ENCODE measurements at regions not wholly inside any gene's neighbourhood (a gene's known extent, or its start where the extent isn't known, plus 50 kb on each side); places are given as distances from the start of the nearest gene placed in this dataset.

- no peaks in the 10 kb centered on the region for H3K36me3 ChIP-seq (ENCODE audit: insufficient read depth, low read length)
Measured at GRCh38 chr18:75815767-75816166, 388.3 kb upstream of the SMIM21 start.

DNA sequence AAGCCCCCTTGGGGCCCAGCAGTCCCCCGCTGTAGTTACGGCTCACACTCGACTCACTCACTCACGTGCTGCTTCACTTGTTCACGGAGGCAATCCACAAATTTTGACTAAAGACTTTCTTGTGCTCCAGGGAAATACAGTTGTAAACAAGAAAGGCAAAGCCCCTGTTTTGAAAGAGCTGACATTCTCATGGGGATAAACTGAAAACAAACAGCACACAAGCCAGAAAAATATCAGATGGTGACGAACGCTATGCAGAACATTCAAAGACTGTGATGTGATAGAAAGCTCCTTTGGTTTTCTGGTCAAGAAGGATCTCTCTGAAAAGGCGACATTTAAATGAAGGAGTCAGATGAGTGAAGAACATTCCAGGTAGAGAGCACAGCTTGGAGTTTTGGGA lies 385.3 kb upstream of the SMIM21 start:
- Histone ChIP-seq H3K4me3 (ENCODE audit: low read depth in 1 of 2, low read length in 2 of 2) (no peak overlapping the region), H3K4me1 (ENCODE audit: insufficient read depth, low read length) (peaks cover 35% of the 10 kb centered on the region), H3K27me3 (ENCODE audit: control insufficient read depth in 1 of 2, insufficient read depth in 2 of 2, low read length in 2 of 2) (no peaks in the 10 kb centered on the region), H3K36me3 (ENCODE audit: insufficient read depth, low read length) (no peaks in the 10 kb centered on the region), H3K27ac (ENCODE audit: low read depth, low read length) (no peak overlapping the region), H3K9ac (ENCODE audit: low read length) (no peak overlapping the region), H3K9me3 (ENCODE audit: low read length) (no peaks in the 10 kb centered on the region)

More at GRCh38 chr18:75815767-75816166, 388.3 kb upstream of the SMIM21 start:
- Histone ChIP-seq H3K4me3 (ENCODE audit: low read depth in 1 of 2, low read length in 2 of 2) (no peak overlapping the region), H3K27ac (ENCODE audit: low read depth, low read length) (no peak overlapping the region), H3K27me3 (ENCODE audit: control insufficient read depth in 1 of 2, insufficient read depth in 2 of 2, low read length in 2 of 2) (no peaks in the 10 kb centered on the region), H3K9me3 (ENCODE audit: low read length) (no peaks in the 10 kb centered on the region), H3K4me1 (ENCODE audit: insufficient read depth, low read length) (peaks cover 43% of the 10 kb centered on the region), H3K9ac (ENCODE audit: low read length) (no peak overlapping the region)

DNA sequence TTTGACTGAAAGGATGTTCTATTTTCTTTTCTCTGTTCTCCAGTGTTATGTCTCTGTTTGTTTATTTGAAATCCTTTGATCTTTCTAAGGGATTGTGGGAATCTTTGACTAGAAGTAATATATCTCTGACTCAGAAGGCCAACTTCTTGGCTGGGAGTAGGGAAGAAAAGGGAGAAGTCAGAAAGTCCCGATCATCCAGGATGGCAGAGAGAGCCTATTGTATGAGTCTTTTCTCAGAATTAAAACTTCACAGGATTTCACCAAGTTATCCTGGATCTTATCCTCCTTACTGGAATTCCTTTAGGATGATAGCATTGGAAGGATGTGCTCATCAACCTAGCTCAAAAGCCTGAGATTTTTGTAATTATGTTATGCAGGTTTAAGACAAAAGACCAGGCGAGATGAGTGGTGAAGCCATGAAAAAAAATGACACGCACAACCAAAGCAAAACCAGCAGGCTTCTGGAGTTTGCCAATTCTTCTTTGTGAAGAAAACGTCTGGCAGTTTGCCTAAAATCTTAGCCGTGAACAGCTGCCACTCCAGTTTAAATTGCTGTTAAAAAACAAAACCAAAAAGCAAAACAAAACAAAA lies 383.6 kb upstream of the SMIM21 start:
- Histone ChIP-seq H3K36me3 (ENCODE audit: insufficient read depth, low read length) (no peaks in the 10 kb centered on the region), H3K9ac (ENCODE audit: low read length) (no peak overlapping the region), H3K4me3 (ENCODE audit: low read depth in 1 of 2, low read length in 2 of 2) (peak overlapping the region in 1 of 2 donors; percentile 46), H3K27ac (ENCODE audit: low read depth, low read length) (peak overlapping the region; percentile 45), H3K4me1 (ENCODE audit: insufficient read depth, low read length) (peaks cover 32% of the 10 kb centered on the region), H3K27me3 (ENCODE audit: control insufficient read depth in 1 of 2, insufficient read depth in 2 of 2, low read length in 2 of 2) (no peaks in the 10 kb centered on the region), H3K9me3 (ENCODE audit: low read length) (no peaks in the 10 kb centered on the region)

DNA sequence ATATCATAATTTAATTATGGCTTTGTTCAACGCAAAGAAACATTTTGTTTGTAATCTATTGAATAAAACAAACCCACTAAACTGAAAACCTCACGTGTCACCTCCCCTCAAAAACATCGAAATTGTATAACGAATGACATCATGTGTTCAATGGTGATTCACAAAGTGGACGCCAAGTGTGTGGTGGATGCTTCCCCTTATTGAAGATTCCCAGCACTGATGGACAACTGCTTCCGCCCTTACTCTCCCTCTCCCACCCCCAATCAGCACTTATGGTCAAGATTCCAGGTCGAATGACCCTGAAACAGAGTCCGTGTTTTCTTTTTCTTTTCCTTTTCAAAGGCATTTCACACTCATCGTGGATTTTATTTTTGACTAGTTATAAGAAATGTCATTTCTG lies 383.0 kb upstream of the SMIM21 start:
- Histone ChIP-seq H3K9ac (ENCODE audit: low read length) (no peak overlapping the region), H3K4me3 (ENCODE audit: low read depth in 1 of 2, low read length in 2 of 2) (peak overlapping the region in 1 of 2 donors; percentile 46), H3K4me1 (ENCODE audit: insufficient read depth, low read length) (peaks cover 27% of the 10 kb centered on the region), H3K27ac (ENCODE audit: low read depth, low read length) (no peak overlapping the region), H3K36me3 (ENCODE audit: insufficient read depth, low read length) (no peaks in the 10 kb centered on the region), H3K27me3 (ENCODE audit: control insufficient read depth in 1 of 2, insufficient read depth in 2 of 2, low read length in 2 of 2) (no peaks in the 10 kb centered on the region), H3K9me3 (ENCODE audit: low read length) (no peaks in the 10 kb centered on the region)

GRCh38 chr18:75809926-75810255 lies 382.4 kb upstream of the SMIM21 start:
- no peak overlapping the region for H3K4me3 ChIP-seq (ENCODE audit: low read depth in 1 of 2, low read length in 2 of 2)
- H3K27me3 ChIP-seq (ENCODE audit: control insufficient read depth in 1 of 2, insufficient read depth in 2 of 2, low read length in 2 of 2), result no peaks in the 10 kb centered on the region
- H3K9ac ChIP-seq (ENCODE audit: low read length), result no peak overlapping the region

DNA sequence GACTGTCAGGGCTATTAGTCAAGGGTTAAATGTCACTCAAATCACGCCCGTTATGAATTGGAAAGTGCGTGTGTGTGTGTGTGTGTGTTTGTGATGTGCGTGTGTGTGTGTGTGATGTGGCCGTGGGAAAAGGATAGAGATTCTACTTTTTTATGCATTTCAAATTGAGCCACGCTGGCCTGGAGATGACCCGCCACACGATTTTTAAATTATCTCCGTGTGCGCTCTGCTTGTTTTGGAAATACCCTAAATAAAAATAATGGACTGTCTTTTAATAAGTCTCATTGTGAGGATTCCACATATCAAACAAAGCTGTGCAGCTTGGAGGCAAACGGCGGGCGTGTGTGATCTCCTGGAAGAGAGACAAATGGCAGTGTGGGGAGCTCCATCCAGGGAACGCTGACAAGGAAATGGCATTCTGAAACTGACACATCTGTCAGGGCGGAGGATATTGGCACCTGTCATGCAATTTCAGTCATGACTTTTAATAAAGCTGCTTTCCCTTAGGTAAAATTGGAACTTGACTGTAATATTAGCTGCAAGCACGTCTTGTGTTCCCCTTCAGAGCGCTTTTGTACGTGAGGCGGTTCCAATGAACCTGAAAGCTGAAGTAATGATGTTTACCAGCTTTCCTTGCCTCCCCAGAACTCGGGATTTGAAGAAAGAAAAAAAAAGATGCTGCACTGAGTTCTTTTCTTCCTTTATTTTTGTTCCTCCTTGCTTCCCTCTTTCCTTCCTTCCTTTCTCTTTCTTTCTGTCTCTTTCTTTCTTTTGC lies 381.8 kb upstream of the SMIM21 start:
- peaks cover 26% of the 10 kb centered on the region for H3K4me1 ChIP-seq (ENCODE audit: insufficient read depth, low read length)
- H3K4me3 ChIP-seq (ENCODE audit: low read depth in 1 of 2, low read length in 2 of 2), result no peak overlapping the region
- H3K9me3 ChIP-seq (ENCODE audit: low read length), result no peaks in the 10 kb centered on the region
- no peak overlapping the region for H3K9ac ChIP-seq (ENCODE audit: low read length)
- no peaks in the 10 kb centered on the region for H3K36me3 ChIP-seq (ENCODE audit: insufficient read depth, low read length)
- H3K27me3 ChIP-seq (ENCODE audit: control insufficient read depth in 1 of 2, insufficient read depth in 2 of 2, low read length in 2 of 2), result no peaks in the 10 kb centered on the region
- H3K27ac ChIP-seq (ENCODE audit: low read depth, low read length), result no peak overlapping the region

More at GRCh38 chr18:75809926-75810255, 382.4 kb upstream of the SMIM21 start:
- Histone ChIP-seq H3K9me3 (ENCODE audit: low read length) (no peaks in the 10 kb centered on the region), H3K27ac (ENCODE audit: low read depth, low read length) (no peak overlapping the region), H3K4me1 (ENCODE audit: insufficient read depth, low read length) (peaks cover 26% of the 10 kb centered on the region), H3K36me3 (ENCODE audit: insufficient read depth, low read length) (no peaks in the 10 kb centered on the region)

DNA sequence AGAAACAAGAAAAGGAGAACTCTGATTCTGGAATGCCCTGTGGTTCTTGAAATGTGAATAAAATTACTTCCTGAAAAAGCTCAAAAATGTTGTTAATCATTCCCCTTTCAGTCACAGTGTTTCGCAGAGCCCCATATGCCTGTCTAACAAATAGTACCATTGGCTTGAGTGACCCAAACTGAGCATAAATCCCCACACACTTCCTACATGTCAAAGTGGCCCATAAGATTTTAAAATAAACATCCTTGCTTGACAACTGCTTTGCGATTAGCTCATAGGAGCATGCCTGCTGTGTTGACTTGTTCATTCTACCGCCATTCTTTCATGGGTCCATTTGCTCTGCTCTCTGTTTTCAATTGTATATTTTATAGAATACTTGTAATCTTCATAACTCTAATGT lies 377.8 kb upstream of the SMIM21 start:
- H3K9ac ChIP-seq (ENCODE audit: low read length), result no peak overlapping the region
- H3K27me3 ChIP-seq (ENCODE audit: control insufficient read depth in 1 of 2, insufficient read depth in 2 of 2, low read length in 2 of 2), result no peaks in the 10 kb centered on the region
- peaks cover 17% of the 10 kb centered on the region for H3K4me1 ChIP-seq (ENCODE audit: insufficient read depth, low read length)
- H3K4me3 ChIP-seq (ENCODE audit: low read depth in 1 of 2, low read length in 2 of 2), result no peak overlapping the region
- H3K9me3 ChIP-seq (ENCODE audit: low read length), result no peaks in the 10 kb centered on the region
- no peaks in the 10 kb centered on the region for H3K36me3 ChIP-seq (ENCODE audit: insufficient read depth, low read length)
- H3K27ac ChIP-seq (ENCODE audit: low read depth, low read length), result no peak overlapping the region

GRCh38 chr18:75802681-75803080 lies 375.2 kb upstream of the SMIM21 start:
- Histone ChIP-seq H3K9ac (ENCODE audit: low read length) (no peak overlapping the region), H3K4me3 (ENCODE audit: low read depth in 1 of 2, low read length in 2 of 2) (no peak overlapping the region), H3K36me3 (ENCODE audit: insufficient read depth, low read length) (no peaks in the 10 kb centered on the region), H3K4me1 (ENCODE audit: insufficient read depth, low read length) (peaks cover 14% of the 10 kb centered on the region), H3K27me3 (ENCODE audit: control insufficient read depth in 1 of 2, insufficient read depth in 2 of 2, low read length in 2 of 2) (no peaks in the 10 kb centered on the region), H3K27ac (ENCODE audit: low read depth, low read length) (no peak overlapping the region), H3K9me3 (ENCODE audit: low read length) (no peaks in the 10 kb centered on the region)

GRCh38 chr18:75801178-75801577 lies 373.7 kb upstream of the SMIM21 start:
- Histone ChIP-seq H3K4me3 (ENCODE audit: low read depth in 1 of 2, low read length in 2 of 2) (no peak overlapping the region), H3K9ac (ENCODE audit: low read length) (no peak overlapping the region), H3K4me1 (ENCODE audit: insufficient read depth, low read length) (peaks cover 14% of the 10 kb centered on the region), H3K36me3 (ENCODE audit: insufficient read depth, low read length) (no peaks in the 10 kb centered on the region), H3K9me3 (ENCODE audit: low read length) (no peaks in the 10 kb centered on the region), H3K27ac (ENCODE audit: low read depth, low read length) (no peak overlapping the region), H3K27me3 (ENCODE audit: control insufficient read depth in 1 of 2, insufficient read depth in 2 of 2, low read length in 2 of 2) (no peaks in the 10 kb centered on the region)

- Histone ChIP-seq H3K27me3 (ENCODE audit: control insufficient read depth in 1 of 2, insufficient read depth in 2 of 2, low read length in 2 of 2) (no peaks in the 10 kb centered on the region), H3K9me3 (ENCODE audit: low read length) (no peaks in the 10 kb centered on the region), H3K36me3 (ENCODE audit: insufficient read depth, low read length) (no peaks in the 10 kb centered on the region), H3K9ac (ENCODE audit: low read length) (no peak overlapping the region), H3K27ac (ENCODE audit: low read depth, low read length) (no peak overlapping the region), H3K4me1 (ENCODE audit: insufficient read depth, low read length) (peaks cover 14% of the 10 kb centered on the region), H3K4me3 (ENCODE audit: low read depth in 1 of 2, low read length in 2 of 2) (no peak overlapping the region)
Measured at GRCh38 chr18:75800331-75800648, 372.8 kb upstream of the SMIM21 start.

DNA sequence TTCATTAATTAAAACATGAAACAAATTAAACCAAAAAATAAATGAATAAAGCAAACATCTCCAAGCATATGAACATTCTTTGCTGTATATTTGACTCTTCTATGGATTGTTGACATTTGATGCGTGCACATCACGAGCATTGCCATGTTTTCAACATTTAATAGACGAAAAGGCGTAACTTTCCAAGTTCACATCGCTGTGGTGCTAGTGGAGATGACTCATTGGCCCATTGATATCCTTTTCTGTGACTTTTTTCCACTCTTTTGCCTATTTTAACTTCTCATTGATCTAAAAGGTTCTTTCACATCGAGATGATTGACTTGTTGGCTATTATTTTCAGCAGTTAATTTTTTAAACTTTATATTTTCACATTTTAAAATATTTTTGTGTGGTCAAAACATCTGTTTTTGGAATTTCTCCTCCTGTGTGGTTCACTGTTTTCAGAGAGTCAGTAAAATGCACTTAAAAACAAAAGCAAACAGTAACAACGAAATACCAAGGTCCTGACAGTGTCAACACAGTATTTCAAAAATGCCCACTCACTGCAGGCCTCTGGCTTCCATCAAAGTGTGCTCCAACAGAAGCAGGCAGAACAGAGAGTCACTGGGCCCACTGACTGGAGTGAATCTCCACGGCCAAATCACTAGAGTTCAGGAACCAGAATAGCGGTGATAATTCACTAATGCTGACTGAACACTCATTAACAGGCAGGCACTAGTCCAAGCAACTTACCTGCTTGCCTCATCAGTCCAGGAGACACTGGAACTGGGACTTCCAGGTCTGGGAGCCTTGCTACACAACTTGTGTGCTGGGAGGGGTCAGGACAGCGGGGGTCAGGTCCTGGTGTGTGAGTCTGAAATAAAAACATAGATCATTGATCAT lies 372.2 kb upstream of the SMIM21 start:
- Histone ChIP-seq H3K4me3 (ENCODE audit: low read depth in 1 of 2, low read length in 2 of 2) (no peak overlapping the region), H3K4me1 (ENCODE audit: insufficient read depth, low read length) (peaks cover 14% of the 10 kb centered on the region)

More for the DNA sequence above, 372.2 kb upstream of the SMIM21 start:
- Histone ChIP-seq H3K36me3 (ENCODE audit: insufficient read depth, low read length) (no peaks in the 10 kb centered on the region), H3K27me3 (ENCODE audit: control insufficient read depth in 1 of 2, insufficient read depth in 2 of 2, low read length in 2 of 2) (no peaks in the 10 kb centered on the region), H3K9ac (ENCODE audit: low read length) (no peak overlapping the region), H3K27ac (ENCODE audit: low read depth, low read length) (no peak overlapping the region), H3K9me3 (ENCODE audit: low read length) (no peaks in the 10 kb centered on the region)
